B cell (primary cell): ENCODE measurements at regions not wholly inside any gene's neighbourhood (a gene's known extent, or its start where the extent isn't known, plus 50 kb on each side); places are given as distances from the start of the nearest gene placed in this dataset.

ENCODE experiments used
- ATAC-seq: fragments of 200-7000 bp; cut with Tn5 transposase; one replicate; pipeline ENCODE4 v1.10.0; 2021; ENCODE audit warnings: low read depth, mild to moderate bottlenecking, moderate number of reproducible peaks, moderate library complexity
- CTCF ChIA-PET: fragments of 350-600 bp; sonication (Branson Sonifier 250); formaldehyde crosslinking; loops from one replicate; lab custom pipeline; 2021; ENCODE audit warnings: antibody characterized with exemption, inconsistent platforms; lab: Charles Lee
- POLR2A ChIA-PET: fragments of 350-600 bp; sonication (Branson Sonifier 250); formaldehyde crosslinking; loops from one replicate; lab custom pipeline; 2021; ENCODE audit warnings: antibody characterized with exemption; lab: Charles Lee
- DNase-seq: peaks from one replicate; pipeline ENCODE4 v3.0.0; 2013
- H2AFZ ChIP-seq: 2 replicates; pipeline ENCODE4 v1.6.1; 2012; ENCODE audit warnings: mild to moderate bottlenecking, low read depth, low read length; ENCODE audit not compliant: insufficient read depth, poor library complexity, severe bottlenecking
- H3K27ac ChIP-seq, 2 donors: 1 replicate in 1 of 2; 2 replicates in 1 of 2; pipeline ENCODE4 v1.5.1; 2012 to 2013; ENCODE audit warnings: low read length in 2 of 2, mild to moderate bottlenecking in 2 of 2, moderate library complexity in 1 of 2
- H3K27me3 ChIP-seq, 4 experiments: fragments of 200-600 bp in 1 of 4; sonication (generic) in 1 of 4; replicated peaks in 1 of 4; 1 replicate in 2 of 4; 2 replicates in 2 of 4; pipeline versions ENCODE4 v1.6.1 to v1.7.0; 2013 to 2016; ENCODE audit warnings: low read length in 3 of 4, mild to moderate bottlenecking in 2 of 4, mixed read lengths in 1 of 4, moderate library complexity in 1 of 4; ENCODE audit not compliant: insufficient read depth in 4 of 4, control insufficient read depth in 3 of 4; ENCODE audit errors: control extremely low read depth in 1 of 4
- H3K36me3 ChIP-seq, 2 experiments: replicated peaks in 1 of 2; 1 replicate in 1 of 2; 2 replicates in 1 of 2; pipeline versions ENCODE4 v1.6.1 to v1.7.1; 2013; ENCODE audit warnings: low read length in 1 of 2; ENCODE audit not compliant: insufficient read depth in 2 of 2, control insufficient read depth in 1 of 2; ENCODE audit errors: control extremely low read depth in 1 of 2, extremely low read depth in 1 of 2
- H3K4me1 ChIP-seq, 2 donors: fragments of 200-600 bp in 1 of 2; sonication (generic) in 1 of 2; 1 replicate in 1 of 2; 2 replicates in 1 of 2; pipeline versions ENCODE4 v1.5.1 to v1.6.1; 2013 to 2017; ENCODE audit warnings: low read length in 2 of 2; ENCODE audit not compliant: control insufficient read depth in 2 of 2, insufficient read depth in 2 of 2
- H3K4me2 ChIP-seq: replicated peaks from 2 replicates; pipeline ENCODE3; 2012; ENCODE audit warnings: mild to moderate bottlenecking, low read depth, low read length; ENCODE audit not compliant: poor library complexity, severe bottlenecking
- H3K4me3 ChIP-seq, 5 experiments: fragments of 200-600 bp in 1 of 5; sonication (generic) in 1 of 5; 1 replicate in 3 of 5; 2 replicates in 2 of 5; pipeline versions ENCODE4 v1.5.1 to v1.7.0; 2011 to 2016; ENCODE audit warnings: low read length in 4 of 5, mild to moderate bottlenecking in 4 of 5, low read depth in 2 of 5, control low read depth in 1 of 5, moderate library complexity in 1 of 5; ENCODE audit not compliant: insufficient read depth in 1 of 5; ENCODE audit errors: control extremely low read depth in 1 of 5, extremely low read depth in 1 of 5
- H3K79me2 ChIP-seq: fragments of 200-600 bp; sonication (generic); one replicate; pipeline ENCODE4 v1.6.0; 2016; ENCODE audit warnings: low read length; ENCODE audit not compliant: control insufficient read depth, insufficient read depth
- H3K9ac ChIP-seq: fragments of 200-600 bp; sonication (generic); 2 replicates; pipeline ENCODE4 v1.6.1; 2017; ENCODE audit warnings: mild to moderate bottlenecking, low read length, moderate library complexity
- H3K9me3 ChIP-seq, 3 donors: one replicate each; pipeline versions ENCODE4 v1.6.1 to v1.7.1; 2013; ENCODE audit warnings: low read length in 2 of 3; ENCODE audit not compliant: control insufficient read depth in 2 of 3, insufficient read depth in 1 of 3; ENCODE audit errors: control extremely low read depth in 1 of 3
- H4K20me1 ChIP-seq: 2 replicates; pipeline ENCODE4 v1.6.0; 2012; ENCODE audit warnings: mild to moderate bottlenecking, low read length; ENCODE audit not compliant: insufficient read depth, control insufficient read depth, poor library complexity, severe bottlenecking
- H3K27ac Mint-ChIP-seq: one replicate; pipeline ENCODE4 v1.8.0; 2021; ENCODE audit warnings: mixed read lengths
- H3K27me3 Mint-ChIP-seq: one replicate; pipeline ENCODE4 v1.8.0; 2021; ENCODE audit warnings: mixed read lengths
- H3K4me1 Mint-ChIP-seq: one replicate; pipeline ENCODE4 v1.8.0; 2021; ENCODE audit warnings: mixed read lengths
- H3K4me3 Mint-ChIP-seq: one replicate; pipeline ENCODE4 v1.8.0; 2021; ENCODE audit warnings: mixed read lengths
- H3K9me3 Mint-ChIP-seq: one replicate; pipeline ENCODE4 v1.8.0; 2022; ENCODE audit warnings: mixed read lengths; ENCODE audit not compliant: insufficient read depth
- EZH2 ChIP-seq: IDR thresholded peaks from 2 replicates; pipeline ENCODE4 v1.6.1; 2012; ENCODE audit warnings: borderline replicate concordance, low read depth, mild to moderate bottlenecking, moderate library complexity, low read length; ENCODE audit not compliant: insufficient read depth, poor library complexity, severe bottlenecking
- WGBS: methylation state at CpG from one replicate; pipeline ENCODE4 v1.1.5; 2013; ENCODE audit warnings: missing lambda C conversion rate; ENCODE audit not compliant: insufficient coverage; 5-methylcytosine and 5-hydroxymethylcytosine counted together
- intact Hi-C: fragments of 100-400 bp; cut with micrococcal nuclease; formaldehyde crosslinking; loops from one replicate; pipeline ENCODE4 v1.10.0; 2022
- TF ChIP-seq, protein P1 (sequence below): fragments of 200-600 bp; IDR thresholded peaks from one replicate; pipeline ENCODE4 v1.8.0; 2022; ENCODE audit warnings: antibody characterized with exemption, mild to moderate bottlenecking

- H3K79me2 ChIP-seq = no peaks in the 10 kb centered on the region
- TF ChIP-seq EZH2 = no peak
- TF ChIP-seq, protein P1, sequence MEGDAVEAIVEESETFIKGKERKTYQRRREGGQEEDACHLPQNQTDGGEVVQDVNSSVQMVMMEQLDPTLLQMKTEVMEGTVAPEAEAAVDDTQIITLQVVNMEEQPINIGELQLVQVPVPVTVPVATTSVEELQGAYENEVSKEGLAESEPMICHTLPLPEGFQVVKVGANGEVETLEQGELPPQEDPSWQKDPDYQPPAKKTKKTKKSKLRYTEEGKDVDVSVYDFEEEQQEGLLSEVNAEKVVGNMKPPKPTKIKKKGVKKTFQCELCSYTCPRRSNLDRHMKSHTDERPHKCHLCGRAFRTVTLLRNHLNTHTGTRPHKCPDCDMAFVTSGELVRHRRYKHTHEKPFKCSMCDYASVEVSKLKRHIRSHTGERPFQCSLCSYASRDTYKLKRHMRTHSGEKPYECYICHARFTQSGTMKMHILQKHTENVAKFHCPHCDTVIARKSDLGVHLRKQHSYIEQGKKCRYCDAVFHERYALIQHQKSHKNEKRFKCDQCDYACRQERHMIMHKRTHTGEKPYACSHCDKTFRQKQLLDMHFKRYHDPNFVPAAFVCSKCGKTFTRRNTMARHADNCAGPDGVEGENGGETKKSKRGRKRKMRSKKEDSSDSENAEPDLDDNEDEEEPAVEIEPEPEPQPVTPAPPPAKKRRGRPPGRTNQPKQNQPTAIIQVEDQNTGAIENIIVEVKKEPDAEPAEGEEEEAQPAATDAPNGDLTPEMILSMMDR = no peak
- H3K4me2 ChIP-seq = no peak overlapping the region
- no peaks in the 10 kb centered on the region for H3K36me3 ChIP-seq
- Mint-ChIP-seq H3K27me3 (no peaks in the 10 kb centered on the region), H3K4me3 (no peak overlapping the region), H3K9me3 (no peaks in the 10 kb centered on the region), H3K27ac (no peak overlapping the region), H3K4me1 (no peaks in the 10 kb centered on the region)
- ATAC-seq (no peak), DNase-seq (no peak)
- no peak overlapping the region for H3K27ac ChIP-seq
- ChIA-PET CTCF (interaction anchor here (0.6 kb wide), 1 partner anchor 14 kb away, joined by 3 read pairs; no protein-coding TSS in a partner anchor), POLR2A (no interaction called here)
- 100% methylated on average over 1 of the region's 2 CpGs for WGBS
- no peak overlapping the region for H3K9ac ChIP-seq
- H4K20me1 ChIP-seq = no peaks in the 10 kb centered on the region
- H3K9me3 ChIP-seq = no peaks in the 10 kb centered on the region
- intact Hi-C loops = no loop called here
- H3K27me3 ChIP-seq = no peaks in the 10 kb centered on the region
- no peaks in the 10 kb centered on the region for H3K4me1 ChIP-seq
- H2AFZ ChIP-seq = no peak overlapping the region
- H3K4me3 ChIP-seq = no peak overlapping the region
These were observed 142.2 kb downstream of the OSR1 start for GRCh38 chr2:19216238-19216637.

DNA sequence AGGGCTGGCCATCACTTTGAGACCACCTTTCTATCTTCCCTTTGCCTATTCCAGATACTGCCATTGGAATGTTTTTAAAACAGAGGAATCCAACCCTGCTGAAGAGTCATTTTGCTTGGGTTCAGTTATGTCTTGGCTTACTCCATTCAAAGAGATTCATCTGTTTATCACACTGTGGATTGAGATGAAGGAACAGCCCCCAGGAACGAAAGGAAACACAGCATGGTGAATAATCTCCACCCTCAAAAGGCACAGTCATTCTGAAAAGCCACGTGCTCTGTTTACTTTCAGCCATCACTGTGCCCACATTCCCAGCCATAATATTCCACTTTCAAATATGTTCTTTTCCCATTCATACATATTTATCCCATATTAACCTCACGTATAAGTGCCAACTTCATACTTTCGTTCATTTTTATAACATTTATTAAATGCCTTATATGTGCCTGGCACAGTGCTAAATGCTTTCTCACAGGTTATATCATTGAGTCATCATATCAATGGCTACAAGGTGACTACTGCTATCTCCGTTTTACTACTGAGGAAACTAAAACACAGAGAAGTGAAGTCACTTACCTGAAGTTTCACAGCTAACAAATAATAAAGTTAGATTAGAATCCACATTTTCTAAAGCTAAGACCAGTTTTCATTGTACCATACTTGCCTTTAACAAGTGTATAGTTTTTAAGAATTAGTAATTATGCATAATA is 143.6 kb downstream of the OSR1 start:
- no peak overlapping the region for H2AFZ ChIP-seq
- Mint-ChIP-seq H3K27ac (no peak overlapping the region), H3K27me3 (no peaks in the 10 kb centered on the region), H3K4me1 (no peaks in the 10 kb centered on the region), H3K9me3 (no peaks in the 10 kb centered on the region), H3K4me3 (no peak overlapping the region)
- ChIA-PET POLR2A (no interaction called here), CTCF (no interaction called here)
- no peak overlapping the region for H3K9ac ChIP-seq
- H3K4me2 ChIP-seq = no peak overlapping the region
- no peak overlapping the region for H3K4me3 ChIP-seq
- H3K27me3 ChIP-seq = no peaks in the 10 kb centered on the region
- 77% methylated on average over 3 of the region's 5 CpGs for WGBS
- no peaks in the 10 kb centered on the region for H3K9me3 ChIP-seq
- no peak for ATAC-seq
- H3K79me2 ChIP-seq = no peaks in the 10 kb centered on the region
- no peak for DNase-seq
- H3K4me1 ChIP-seq = no peaks in the 10 kb centered on the region
- H4K20me1 ChIP-seq = no peaks in the 10 kb centered on the region
- TF ChIP-seq, protein P1 = no peak
- no peak for TF ChIP-seq EZH2
- intact Hi-C loops = no loop called here
- no peak overlapping the region for H3K27ac ChIP-seq
- no peaks in the 10 kb centered on the region for H3K36me3 ChIP-seq
